Large intestine (tissue), 3 donors: ENCODE measurements at regions not wholly inside any gene's neighbourhood (a gene's known extent, or its start where the extent isn't known, plus 50 kb on each side); places are given as distances from the start of the nearest gene placed in this dataset.

Source experiments
- DNase-seq, 2 donors: peaks; one replicate each; pipeline versions ENCODE4 v3.0.0 to v3.0.0-alpha.2; 2013
- H3K27ac ChIP-seq: one replicate; pipeline ENCODE4 v1.5.1; 2013; ENCODE audit warnings: low read length
- H3K27me3 ChIP-seq: 2 replicates; pipeline ENCODE4 v1.6.1; 2013; ENCODE audit warnings: low read length; ENCODE audit not compliant: control insufficient read depth, insufficient read depth
- H3K36me3 ChIP-seq: 2 replicates; pipeline ENCODE4 v1.6.1; 2013; ENCODE audit warnings: low read length; ENCODE audit not compliant: control insufficient read depth, insufficient read depth
- H3K4me1 ChIP-seq: one replicate; pipeline ENCODE4 v1.6.1; 2013; ENCODE audit warnings: low read length; ENCODE audit not compliant: control insufficient read depth, insufficient read depth
- H3K4me3 ChIP-seq: one replicate; pipeline ENCODE4 v1.5.1; 2013; ENCODE audit warnings: low read length
- H3K9me3 ChIP-seq: one replicate; pipeline ENCODE4 v1.6.1; 2013; ENCODE audit warnings: mild to moderate bottlenecking, low read depth, low read length, moderate library complexity; ENCODE audit not compliant: control insufficient read depth
- WGBS: methylation state at CpG from one replicate; pipeline ENCODE4 v1.1.5; 2013; ENCODE audit warnings: low lambda C conversion rate; ENCODE audit not compliant: insufficient coverage; 5-methylcytosine and 5-hydroxymethylcytosine counted together

GRCh38 chrX:9327747-9328145 lies 137.1 kb upstream of the TBL1X start:
- no peaks in the 10 kb centered on the region for H3K9me3 ChIP-seq
- WGBS, result no CpG with 5 or more reads among the region's 5 CpGs
- H3K4me3 ChIP-seq, result no peak overlapping the region
- no peaks in the 10 kb centered on the region for H3K4me1 ChIP-seq
- H3K27ac ChIP-seq, result no peak overlapping the region
- H3K27me3 ChIP-seq, result no peaks in the 10 kb centered on the region
- DNase-seq, result no peak
- H3K36me3 ChIP-seq, result no peaks in the 10 kb centered on the region

GRCh38 chrX:9329056-9329455 lies 135.8 kb upstream of the TBL1X start:
- H3K36me3 ChIP-seq, result no peaks in the 10 kb centered on the region
- no peaks in the 10 kb centered on the region for H3K27me3 ChIP-seq
- no peaks in the 10 kb centered on the region for H3K4me1 ChIP-seq
- no peaks in the 10 kb centered on the region for H3K9me3 ChIP-seq
- no peak for DNase-seq
- no peak overlapping the region for H3K4me3 ChIP-seq
- no CpG with 5 or more reads among the region's 5 CpGs for WGBS
- H3K27ac ChIP-seq, result no peak overlapping the region

- DNase-seq, result no peak
- H3K27ac ChIP-seq, result no peak overlapping the region
- WGBS, result no CpG with 5 or more reads among the region's 8 CpGs
- H3K27me3 ChIP-seq, result no peaks in the 10 kb centered on the region
- no peaks in the 10 kb centered on the region for H3K4me1 ChIP-seq
- no peak overlapping the region for H3K4me3 ChIP-seq
- no peaks in the 10 kb centered on the region for H3K9me3 ChIP-seq
- H3K36me3 ChIP-seq, result no peaks in the 10 kb centered on the region
Measured at GRCh38 chrX:9330249-9330982, 134.4 kb upstream of the TBL1X start.

- no peak for DNase-seq
- no peaks in the 10 kb centered on the region for H3K27me3 ChIP-seq
- no peak overlapping the region for H3K27ac ChIP-seq
- no peak overlapping the region for H3K4me3 ChIP-seq
- no CpG with 5 or more reads among the region's 11 CpGs for WGBS
- no peaks in the 10 kb centered on the region for H3K9me3 ChIP-seq
- no peaks in the 10 kb centered on the region for H3K36me3 ChIP-seq
- no peaks in the 10 kb centered on the region for H3K4me1 ChIP-seq
Measured at GRCh38 chrX:9333873-9334560, 130.8 kb upstream of the TBL1X start.

- no peaks in the 10 kb centered on the region for H3K9me3 ChIP-seq
- WGBS, result no CpG with 5 or more reads among the region's 6 CpGs
- no peaks in the 10 kb centered on the region for H3K4me1 ChIP-seq
- no peaks in the 10 kb centered on the region for H3K27me3 ChIP-seq
- H3K4me3 ChIP-seq, result no peak overlapping the region
- no peak overlapping the region for H3K27ac ChIP-seq
- DNase-seq, result no peak
- no peaks in the 10 kb centered on the region for H3K36me3 ChIP-seq
Measured at GRCh38 chrX:9335251-9335650, 129.6 kb upstream of the TBL1X start.

GRCh38 chrX:9336456-9336855 lies 128.4 kb upstream of the TBL1X start:
- no peak overlapping the region for H3K27ac ChIP-seq

GRCh38 chrX:9337046-9337445 lies 127.8 kb upstream of the TBL1X start:
- Histone ChIP-seq H3K4me1 (peaks cover 9% of the 10 kb centered on the region), H3K4me3 (no peak overlapping the region), H3K9me3 (no peaks in the 10 kb centered on the region), H3K27me3 (no peaks in the 10 kb centered on the region), H3K36me3 (no peaks in the 10 kb centered on the region), H3K27ac (no peak overlapping the region)
- peak in 1 of 2 donors; percentile 11 for DNase-seq
- WGBS, result no CpG with 5 or more reads among the region's 5 CpGs

More at GRCh38 chrX:9336456-9336855, 128.4 kb upstream of the TBL1X start:
- no peaks in the 10 kb centered on the region for H3K27me3 ChIP-seq
- H3K9me3 ChIP-seq, result no peaks in the 10 kb centered on the region
- no peak for DNase-seq
- no peaks in the 10 kb centered on the region for H3K36me3 ChIP-seq
- no CpG with 5 or more reads among the region's 8 CpGs for WGBS
- H3K4me1 ChIP-seq, result peaks cover 8% of the 10 kb centered on the region
- H3K4me3 ChIP-seq, result no peak overlapping the region

- Histone ChIP-seq H3K4me3 (no peak overlapping the region), H3K27me3 (no peaks in the 10 kb centered on the region), H3K36me3 (no peaks in the 10 kb centered on the region), H3K9me3 (no peaks in the 10 kb centered on the region), H3K27ac (no peak overlapping the region), H3K4me1 (peaks cover 9% of the 10 kb centered on the region)
- no CpG with 5 or more reads among the region's 10 CpGs for WGBS
- no peak for DNase-seq
Measured at GRCh38 chrX:9338986-9339385, 125.9 kb upstream of the TBL1X start.

- Histone ChIP-seq H3K4me3 (no peak overlapping the region), H3K27ac (no peak overlapping the region), H3K27me3 (no peaks in the 10 kb centered on the region), H3K9me3 (no peaks in the 10 kb centered on the region), H3K4me1 (peaks cover 9% of the 10 kb centered on the region), H3K36me3 (no peaks in the 10 kb centered on the region)
- WGBS, result no CpG with 5 or more reads among the region's 13 CpGs
- peak in 1 of 2 donors; percentile 7 for DNase-seq
Measured at GRCh38 chrX:9339603-9340491, 125.0 kb upstream of the TBL1X start.

GRCh38 chrX:9340598-9341290 lies 124.1 kb upstream of the TBL1X start:
- H3K9me3 ChIP-seq, result no peaks in the 10 kb centered on the region
- peak in 1 of 2 donors; percentile 8 for DNase-seq
- H3K27me3 ChIP-seq, result no peaks in the 10 kb centered on the region
- H3K4me3 ChIP-seq, result no peak overlapping the region
- no peaks in the 10 kb centered on the region for H3K36me3 ChIP-seq
- no CpG with 5 or more reads among the region's 16 CpGs for WGBS
- peaks cover 9% of the 10 kb centered on the region for H3K4me1 ChIP-seq
- peak overlapping the region; percentile 62 for H3K27ac ChIP-seq
